ENCODE measurements at regions not wholly inside any gene's neighbourhood (a gene's known extent, or its start where the extent isn't known, plus 50 kb on each side); places are given as distances from the start of the nearest gene placed in this dataset.

DNA sequence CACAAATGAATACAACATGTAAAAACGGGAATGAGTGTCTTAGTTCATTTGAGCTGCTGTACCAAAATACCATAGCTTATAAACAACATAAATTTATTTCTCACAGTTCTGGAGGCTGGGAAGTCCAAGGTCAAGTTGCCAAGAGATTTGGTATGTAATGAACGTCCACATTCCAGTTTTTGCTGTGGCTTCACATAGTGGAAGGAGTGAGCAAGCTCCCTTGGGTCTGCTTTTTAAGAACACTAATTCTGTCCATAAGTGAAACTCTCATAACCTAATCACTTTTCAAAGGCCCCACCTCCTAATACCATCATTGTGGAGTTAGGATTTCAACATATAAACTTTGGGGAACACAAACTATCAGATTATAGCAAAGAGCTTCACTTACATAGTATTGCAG lies 1189.6 kb downstream of the PCDH9 start:
- H4K20me1 ChIP-seq (ENCODE audit: insufficient read depth, low read length, poor library complexity, severe bottlenecking) = no peaks in the 10 kb centered on the region
- no peaks in the 10 kb centered on the region for H3K9me2 ChIP-seq (replicated peaks; ENCODE audit: low read depth, low read length)
- no peaks in the 10 kb centered on the region for H3K27me3 ChIP-seq (ENCODE audit: insufficient read depth, low read length, poor library complexity, severe bottlenecking)

DNA sequence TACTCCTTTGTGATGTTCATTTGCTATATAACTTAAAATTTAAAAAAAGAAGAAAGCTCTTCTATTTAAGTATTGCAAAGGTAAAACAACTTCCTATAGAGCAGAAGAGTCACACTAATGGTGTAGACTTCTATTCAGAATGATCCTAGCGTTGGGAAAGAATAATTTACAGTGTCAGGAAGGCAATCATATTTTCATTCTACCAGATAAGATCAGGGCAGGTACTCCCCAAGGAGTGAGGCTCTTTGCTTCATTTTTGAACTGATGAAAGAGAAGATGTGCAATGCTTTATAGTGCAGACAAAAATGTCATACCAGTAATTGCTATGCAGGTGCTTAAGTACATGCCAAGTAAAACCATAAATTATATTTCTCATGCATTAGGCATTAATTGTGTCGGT lies 1193.0 kb downstream of the PCDH9 start:
- TF ChIP-seq CTCF (conservative IDR thresholded peaks at IDR 0.05; ENCODE audit: low read length) = no peak
- TF ChIP-seq EZH2phosphoT487 (IDR thresholded peaks at IDR 0.05; ENCODE audit: borderline replicate concordance) = no peak
- Histone ChIP-seq H3K9me3 (ENCODE audit: insufficient read depth, low read depth, low read length) (no peaks in the 10 kb centered on the region), H3K27me3 (ENCODE audit: insufficient read depth, low read length, poor library complexity, severe bottlenecking) (no peaks in the 10 kb centered on the region), H3F3A (ENCODE audit: low read depth) (no peaks in the 10 kb centered on the region), H3K4me3 (ENCODE audit: low read length, poor library complexity, severe bottlenecking) (no peak overlapping the region), H3K36me3 (ENCODE audit: insufficient read depth, low read length) (no peaks in the 10 kb centered on the region), H4K20me1 (ENCODE audit: insufficient read depth, low read length, poor library complexity, severe bottlenecking) (no peaks in the 10 kb centered on the region), H3K4me2 (ENCODE audit: low read depth, low read length, poor library complexity, severe bottlenecking) (no peak overlapping the region), H3K9me2 (replicated peaks; ENCODE audit: low read depth, low read length) (no peaks in the 10 kb centered on the region), H3K79me2 (ENCODE audit: insufficient read depth, low read length) (no peaks in the 10 kb centered on the region), H3K4me1 (ENCODE audit: insufficient read depth, low read length, poor library complexity, severe bottlenecking) (no peaks in the 10 kb centered on the region), H2AFZ (ENCODE audit: low read length) (no peak overlapping the region), H3K9ac (ENCODE audit: low read depth, low read length, poor library complexity, severe bottlenecking) (no peak overlapping the region)

More for the DNA sequence above, 1189.6 kb downstream of the PCDH9 start:
- H3K36me3 ChIP-seq (ENCODE audit: insufficient read depth, low read length) = no peaks in the 10 kb centered on the region
- H3K4me2 ChIP-seq (ENCODE audit: low read depth, low read length, poor library complexity, severe bottlenecking) = no peak overlapping the region
- no peaks in the 10 kb centered on the region for H3K79me2 ChIP-seq (ENCODE audit: insufficient read depth, low read length)
- H3K4me3 ChIP-seq (ENCODE audit: low read length, poor library complexity, severe bottlenecking) = no peak overlapping the region
- H2AFZ ChIP-seq (ENCODE audit: low read length) = no peak overlapping the region
- no peak for TF ChIP-seq EZH2phosphoT487 (IDR thresholded peaks at IDR 0.05; ENCODE audit: borderline replicate concordance)
- no peak overlapping the region for H3K9ac ChIP-seq (ENCODE audit: low read depth, low read length, poor library complexity, severe bottlenecking)
- H3F3A ChIP-seq (ENCODE audit: low read depth) = no peaks in the 10 kb centered on the region
- no peaks in the 10 kb centered on the region for H3K4me1 ChIP-seq (ENCODE audit: insufficient read depth, low read length, poor library complexity, severe bottlenecking)
- no peaks in the 10 kb centered on the region for H3K9me3 ChIP-seq (ENCODE audit: insufficient read depth, low read depth, low read length)

DNA sequence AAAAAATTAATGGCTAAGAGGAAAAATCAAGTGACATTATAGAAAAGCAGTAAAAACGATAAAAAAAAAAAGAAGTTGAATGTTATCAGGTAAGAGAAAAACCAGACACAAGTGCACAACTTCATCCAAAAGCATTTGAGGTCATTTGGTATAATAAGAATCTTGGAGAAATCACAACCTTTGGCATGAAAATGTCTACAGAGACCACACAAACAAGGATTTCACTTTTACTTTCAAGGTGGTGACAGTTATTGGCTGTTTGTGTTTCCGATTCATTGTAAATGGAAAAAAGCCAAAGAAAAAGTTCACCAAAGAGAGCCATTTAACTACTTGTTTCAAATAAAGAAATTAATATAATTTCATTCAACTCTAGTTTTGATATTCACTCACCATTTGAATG lies 1193.5 kb downstream of the PCDH9 start:
- no peaks in the 10 kb centered on the region for H3K4me1 ChIP-seq (ENCODE audit: insufficient read depth, low read length, poor library complexity, severe bottlenecking)

More for the DNA sequence above, 1193.5 kb downstream of the PCDH9 start:
- Histone ChIP-seq H3K27me3 (ENCODE audit: insufficient read depth, low read length, poor library complexity, severe bottlenecking) (no peaks in the 10 kb centered on the region), H3K9me3 (ENCODE audit: insufficient read depth, low read depth, low read length) (no peaks in the 10 kb centered on the region), H3K79me2 (ENCODE audit: insufficient read depth, low read length) (no peaks in the 10 kb centered on the region), H3K4me2 (ENCODE audit: low read depth, low read length, poor library complexity, severe bottlenecking) (no peak overlapping the region), H3F3A (ENCODE audit: low read depth) (no peaks in the 10 kb centered on the region), H3K36me3 (ENCODE audit: insufficient read depth, low read length) (no peaks in the 10 kb centered on the region), H4K20me1 (ENCODE audit: insufficient read depth, low read length, poor library complexity, severe bottlenecking) (no peaks in the 10 kb centered on the region), H2AFZ (ENCODE audit: low read length) (no peak overlapping the region), H3K4me3 (ENCODE audit: low read length, poor library complexity, severe bottlenecking) (no peak overlapping the region), H3K9ac (ENCODE audit: low read depth, low read length, poor library complexity, severe bottlenecking) (no peak overlapping the region), H3K9me2 (replicated peaks; ENCODE audit: low read depth, low read length) (no peaks in the 10 kb centered on the region)
- TF ChIP-seq CTCF (conservative IDR thresholded peaks at IDR 0.05; ENCODE audit: low read length) = no peak
- TF ChIP-seq EZH2phosphoT487 (IDR thresholded peaks at IDR 0.05; ENCODE audit: borderline replicate concordance) = no peak

All from Loucy (cell line).